ENCODE measurements at regions not wholly inside any gene's neighbourhood (a gene's known extent, or its start where the extent isn't known, plus 50 kb on each side); places are given as distances from the start of the nearest gene placed in this dataset.

- TF ChIP-seq CTCF (conservative IDR thresholded peaks at IDR 0.05; ENCODE audit: low read length): no peak
- no peak for TF ChIP-seq EZH2phosphoT487 (IDR thresholded peaks at IDR 0.05; ENCODE audit: borderline replicate concordance, low read depth, low read length)
These were observed 282.1 kb downstream of the RPLP1 start for GRCh38 chr15:69734699-69735098.
